ENCODE measurements at regions not wholly inside any gene's neighbourhood (a gene's known extent, or its start where the extent isn't known, plus 50 kb on each side); places are given as distances from the start of the nearest gene placed in this dataset.

DNA sequence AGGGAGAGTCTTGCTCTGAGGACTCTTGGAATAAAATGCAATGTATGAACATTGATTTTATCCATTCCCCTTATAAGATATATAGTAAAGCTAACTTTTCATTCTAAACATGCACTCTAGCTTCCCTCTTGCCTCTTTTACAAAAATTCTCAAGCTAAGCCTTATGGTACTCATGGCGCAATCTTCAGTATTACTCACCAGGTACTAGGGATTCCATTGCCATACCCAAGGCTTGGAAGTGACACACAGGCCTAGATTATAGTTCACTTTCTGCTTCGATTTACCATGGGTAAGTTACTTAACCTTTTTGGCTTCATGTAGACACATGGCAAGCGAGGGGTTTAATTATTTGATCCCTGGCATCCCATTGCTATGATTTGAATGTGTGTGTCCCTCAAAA lies 331.5 kb downstream of the LRIG3 start:
- H3K36me3 ChIP-seq (replicated peaks; ENCODE audit: control insufficient read depth, insufficient read depth, low read length) = no peaks in the 10 kb centered on the region
- no peak for DNase-seq
- no peaks in the 10 kb centered on the region for H3K27me3 ChIP-seq (ENCODE audit: control insufficient read depth, insufficient read depth, low read length)
- no peak overlapping the region for H3K4me3 ChIP-seq (ENCODE audit: insufficient read depth, low read depth, low read length)

DNA sequence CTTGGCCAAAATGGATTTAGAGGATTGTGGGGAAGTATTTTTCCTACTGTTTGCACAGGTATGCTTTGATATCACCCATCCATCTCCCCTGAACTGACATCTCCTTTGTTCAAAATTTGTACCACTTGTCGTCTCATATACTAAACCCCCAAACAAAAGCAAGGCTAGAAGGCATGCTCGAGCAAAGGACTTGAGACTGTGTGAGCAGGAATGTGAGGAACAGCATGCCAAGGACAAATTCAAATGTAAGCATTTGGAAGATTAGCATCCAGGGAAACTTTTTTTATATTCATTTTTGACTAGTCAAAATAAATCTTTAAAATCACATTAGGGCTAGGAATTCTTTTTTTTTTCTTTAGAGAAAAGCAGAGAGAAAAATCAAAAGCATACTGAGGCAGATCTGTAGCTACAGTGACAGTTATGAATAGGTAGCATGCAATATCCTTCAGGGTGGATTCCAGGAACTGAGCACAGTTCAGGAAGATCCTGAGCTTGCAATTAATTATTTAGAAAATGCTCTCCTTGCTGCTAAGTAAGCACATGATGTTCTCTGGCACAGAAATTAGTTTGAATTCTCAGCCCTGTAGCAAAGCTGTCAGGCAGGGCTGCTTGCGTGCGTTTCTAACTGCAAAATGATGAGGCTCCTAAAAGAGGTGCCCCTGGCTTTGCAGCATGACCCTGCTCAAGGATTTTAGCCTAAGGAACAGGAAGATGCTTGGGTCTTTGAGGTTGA lies 327.7 kb downstream of the LRIG3 start:
- no peak overlapping the region for H3K4me3 ChIP-seq (ENCODE audit: insufficient read depth, low read depth, low read length)
- DNase-seq = no peak
- no peaks in the 10 kb centered on the region for H3K36me3 ChIP-seq (replicated peaks; ENCODE audit: control insufficient read depth, insufficient read depth, low read length)
- H3K27me3 ChIP-seq (ENCODE audit: control insufficient read depth, insufficient read depth, low read length) = no peaks in the 10 kb centered on the region

DNA sequence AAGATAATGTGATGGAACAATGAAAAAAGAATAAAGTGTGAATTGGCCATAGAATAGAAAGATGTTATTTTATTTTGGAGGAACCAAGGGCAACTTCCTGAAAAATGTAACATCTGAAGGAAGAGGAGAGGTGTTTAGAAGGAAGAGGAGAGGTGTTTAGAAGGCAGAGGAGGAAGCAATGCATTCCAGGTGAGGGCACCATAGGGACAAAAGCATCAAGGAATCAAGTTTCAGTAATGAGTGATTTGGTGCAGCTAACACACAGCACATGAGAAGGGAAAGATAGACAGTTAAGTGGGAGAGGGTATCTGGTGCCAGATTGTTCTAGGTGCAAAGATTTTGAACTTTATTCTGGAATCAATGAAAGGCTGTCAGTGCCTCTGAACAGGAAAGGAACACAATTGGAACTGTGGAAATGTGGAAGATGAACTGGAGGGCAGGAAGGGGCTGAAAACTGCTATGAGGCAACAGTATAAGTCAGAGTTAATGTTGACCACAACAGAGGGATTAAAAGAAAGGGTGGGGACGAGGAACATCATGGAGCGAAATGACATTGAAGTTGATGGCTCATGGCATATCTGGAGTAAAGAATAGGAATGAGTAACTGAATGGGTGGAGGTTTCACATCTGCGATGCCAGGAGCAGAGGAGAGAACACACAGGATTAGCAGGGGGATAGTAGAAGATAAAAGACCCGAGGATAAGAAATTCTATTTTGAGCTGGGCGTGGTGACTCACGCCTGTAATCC lies 326.6 kb downstream of the LRIG3 start:
- H3K4me3 ChIP-seq (ENCODE audit: insufficient read depth, low read depth, low read length) = no peak overlapping the region
- no peaks in the 10 kb centered on the region for H3K36me3 ChIP-seq (replicated peaks; ENCODE audit: control insufficient read depth, insufficient read depth, low read length)
- DNase-seq = no peak
- H3K27me3 ChIP-seq (ENCODE audit: control insufficient read depth, insufficient read depth, low read length) = no peaks in the 10 kb centered on the region

GRCh38 chr12:58596381-58596780 lies 323.9 kb downstream of the LRIG3 start:
- no peaks in the 10 kb centered on the region for H3K36me3 ChIP-seq (replicated peaks; ENCODE audit: control insufficient read depth, insufficient read depth, low read length)
- DNase-seq = no peak
- H3K4me3 ChIP-seq (ENCODE audit: insufficient read depth, low read depth, low read length) = no peak overlapping the region

DNA sequence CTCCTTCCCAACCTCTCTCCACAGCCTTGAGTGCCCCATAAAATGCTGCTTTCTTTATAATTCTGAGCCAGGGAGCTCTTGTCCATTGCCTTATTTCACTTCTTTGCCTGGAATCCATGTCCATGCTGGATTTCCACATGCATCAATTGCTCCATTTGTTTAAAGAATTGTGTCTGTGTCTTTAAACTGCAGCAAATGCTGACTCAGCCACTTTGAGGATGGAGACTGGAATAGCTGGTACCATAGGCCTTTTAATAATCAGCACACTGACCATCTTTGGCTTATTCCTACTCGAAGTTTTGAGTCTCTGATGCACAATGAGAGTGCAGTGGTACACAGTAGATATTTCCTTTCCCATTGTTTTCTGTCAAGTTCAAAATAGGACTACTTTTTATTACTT lies 318.8 kb downstream of the LRIG3 start:
- no peaks in the 10 kb centered on the region for H3K36me3 ChIP-seq (replicated peaks; ENCODE audit: control insufficient read depth, insufficient read depth, low read length)
- DNase-seq = no peak
- no peak overlapping the region for H3K4me3 ChIP-seq (ENCODE audit: insufficient read depth, low read depth, low read length)
- no peaks in the 10 kb centered on the region for H3K27me3 ChIP-seq (ENCODE audit: control insufficient read depth, insufficient read depth, low read length)

More at GRCh38 chr12:58596381-58596780, 323.9 kb downstream of the LRIG3 start:
- H3K27me3 ChIP-seq (ENCODE audit: control insufficient read depth, insufficient read depth, low read length) = no peaks in the 10 kb centered on the region

DNA sequence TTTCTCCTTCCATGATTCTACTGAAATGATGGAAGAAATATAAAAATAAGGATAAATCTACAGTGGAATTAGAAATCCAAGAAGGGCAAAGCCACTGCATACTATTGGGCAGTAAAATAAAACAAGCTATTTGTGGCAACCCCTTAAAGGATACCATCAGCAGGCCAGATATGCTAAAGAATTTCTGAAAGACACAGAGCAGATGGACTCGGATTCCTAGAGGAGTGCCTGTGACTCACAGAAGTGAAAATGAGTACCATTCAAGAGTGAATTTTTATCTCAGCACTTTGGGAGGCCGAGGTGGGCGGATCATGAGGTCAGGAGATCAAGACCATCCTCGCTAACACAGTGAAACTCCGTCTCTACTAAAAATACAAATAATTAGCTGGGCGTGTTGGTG lies 318.1 kb downstream of the LRIG3 start:
- Histone ChIP-seq H3K27me3 (ENCODE audit: control insufficient read depth, insufficient read depth, low read length) (no peaks in the 10 kb centered on the region), H3K36me3 (replicated peaks; ENCODE audit: control insufficient read depth, insufficient read depth, low read length) (no peaks in the 10 kb centered on the region), H3K4me3 (ENCODE audit: insufficient read depth, low read depth, low read length) (no peak overlapping the region)
- no peak for DNase-seq

DNA sequence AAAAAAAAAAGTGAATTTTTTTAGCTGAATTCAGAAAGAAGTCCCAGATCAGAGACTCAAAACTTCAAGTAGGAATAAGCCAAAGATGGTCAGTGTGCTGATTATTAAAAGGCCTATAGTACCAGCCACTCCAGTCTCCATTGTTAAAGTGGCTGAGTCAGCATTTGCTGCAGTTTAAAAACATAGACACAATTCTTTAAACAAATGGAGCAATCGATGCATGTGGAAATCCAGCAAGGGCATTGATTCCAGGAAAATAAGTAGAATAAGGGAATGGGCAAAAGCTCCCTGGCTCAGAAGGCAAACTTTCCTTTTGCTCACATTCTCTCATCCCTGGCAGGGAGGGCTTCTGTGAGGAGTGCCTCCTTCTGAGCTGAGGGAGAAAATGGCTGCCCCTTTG lies 317.6 kb downstream of the LRIG3 start:
- no peak overlapping the region for H3K4me3 ChIP-seq (ENCODE audit: insufficient read depth, low read depth, low read length)
- no peak for DNase-seq
- no peaks in the 10 kb centered on the region for H3K36me3 ChIP-seq (replicated peaks; ENCODE audit: control insufficient read depth, insufficient read depth, low read length)
- H3K27me3 ChIP-seq (ENCODE audit: control insufficient read depth, insufficient read depth, low read length) = no peaks in the 10 kb centered on the region

GRCh38 chr12:58607805-58608204 lies 312.5 kb downstream of the LRIG3 start:
- no peak for DNase-seq
- H3K27me3 ChIP-seq (ENCODE audit: control insufficient read depth, insufficient read depth, low read length) = no peaks in the 10 kb centered on the region
- H3K36me3 ChIP-seq (replicated peaks; ENCODE audit: control insufficient read depth, insufficient read depth, low read length) = no peaks in the 10 kb centered on the region
- H3K4me3 ChIP-seq (ENCODE audit: insufficient read depth, low read depth, low read length) = no peak overlapping the region

GRCh38 chr12:58608711-58609110 lies 311.6 kb downstream of the LRIG3 start:
- no peak for DNase-seq
- Histone ChIP-seq H3K27me3 (ENCODE audit: control insufficient read depth, insufficient read depth, low read length) (no peaks in the 10 kb centered on the region), H3K4me3 (ENCODE audit: insufficient read depth, low read depth, low read length) (no peak overlapping the region), H3K36me3 (replicated peaks; ENCODE audit: control insufficient read depth, insufficient read depth, low read length) (no peaks in the 10 kb centered on the region)

DNA sequence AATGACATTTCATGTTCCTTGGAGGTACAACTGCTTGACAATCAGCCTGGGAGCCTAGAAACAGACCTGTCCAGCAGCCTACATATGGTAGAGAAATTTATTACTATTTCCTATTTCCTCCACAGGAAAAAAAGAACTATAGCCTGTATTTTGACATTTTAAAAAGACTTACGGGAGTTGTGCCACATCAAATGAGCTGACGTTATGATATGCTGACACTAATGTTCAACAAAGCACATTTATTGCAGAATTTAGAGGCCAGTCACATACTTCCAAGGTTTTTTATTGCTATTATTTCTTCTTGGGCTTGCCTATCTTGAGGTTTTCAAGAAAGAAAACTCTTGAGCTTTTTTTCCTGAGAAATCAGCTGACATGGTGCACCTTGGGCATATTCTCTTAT lies 305.3 kb downstream of the LRIG3 start:
- Histone ChIP-seq H3K36me3 (replicated peaks; ENCODE audit: control insufficient read depth, insufficient read depth, low read length) (no peaks in the 10 kb centered on the region), H3K4me3 (ENCODE audit: insufficient read depth, low read depth, low read length) (no peak overlapping the region), H3K27me3 (ENCODE audit: control insufficient read depth, insufficient read depth, low read length) (no peaks in the 10 kb centered on the region)
- no peak for DNase-seq

- no peak for DNase-seq
- H3K36me3 ChIP-seq (replicated peaks; ENCODE audit: control insufficient read depth, insufficient read depth, low read length) = no peaks in the 10 kb centered on the region
- no peaks in the 10 kb centered on the region for H3K27me3 ChIP-seq (ENCODE audit: control insufficient read depth, insufficient read depth, low read length)
- H3K4me3 ChIP-seq (ENCODE audit: insufficient read depth, low read depth, low read length) = no peak overlapping the region
Observed at GRCh38 chr12:58615576-58615975, 304.7 kb downstream of the LRIG3 start.

- Histone ChIP-seq H3K27me3 (ENCODE audit: control insufficient read depth, insufficient read depth, low read length) (no peaks in the 10 kb centered on the region), H3K4me3 (ENCODE audit: insufficient read depth, low read depth, low read length) (no peak overlapping the region), H3K36me3 (replicated peaks; ENCODE audit: control insufficient read depth, insufficient read depth, low read length) (no peaks in the 10 kb centered on the region)
- DNase-seq = no peak
Observed at GRCh38 chr12:58616618-58617017, 303.7 kb downstream of the LRIG3 start.

DNA sequence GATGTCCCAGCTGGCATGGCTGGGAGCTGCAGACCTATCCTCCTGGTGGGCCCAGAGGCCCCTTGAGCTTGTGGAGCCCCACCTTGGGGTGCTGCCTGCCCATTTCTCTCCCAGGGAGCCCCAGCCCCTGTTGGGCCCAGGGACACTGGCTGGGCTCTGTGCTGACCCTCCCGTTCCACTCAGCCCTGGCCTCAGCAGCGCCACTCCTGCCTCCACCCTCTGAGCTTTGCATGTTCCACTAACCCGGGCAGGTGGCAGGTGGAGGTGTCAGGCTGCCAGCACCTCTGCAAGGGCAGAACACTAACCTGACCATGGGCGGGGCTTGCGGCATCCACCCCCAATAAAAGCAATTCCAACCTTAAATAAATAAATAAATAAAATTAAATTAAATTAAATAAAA lies 299.2 kb downstream of the LRIG3 start:
- Histone ChIP-seq H3K36me3 (replicated peaks; ENCODE audit: control insufficient read depth, insufficient read depth, low read length) (no peaks in the 10 kb centered on the region), H3K27me3 (ENCODE audit: control insufficient read depth, insufficient read depth, low read length) (no peaks in the 10 kb centered on the region), H3K4me3 (ENCODE audit: insufficient read depth, low read depth, low read length) (no peak overlapping the region)
- no peak for DNase-seq

DNA sequence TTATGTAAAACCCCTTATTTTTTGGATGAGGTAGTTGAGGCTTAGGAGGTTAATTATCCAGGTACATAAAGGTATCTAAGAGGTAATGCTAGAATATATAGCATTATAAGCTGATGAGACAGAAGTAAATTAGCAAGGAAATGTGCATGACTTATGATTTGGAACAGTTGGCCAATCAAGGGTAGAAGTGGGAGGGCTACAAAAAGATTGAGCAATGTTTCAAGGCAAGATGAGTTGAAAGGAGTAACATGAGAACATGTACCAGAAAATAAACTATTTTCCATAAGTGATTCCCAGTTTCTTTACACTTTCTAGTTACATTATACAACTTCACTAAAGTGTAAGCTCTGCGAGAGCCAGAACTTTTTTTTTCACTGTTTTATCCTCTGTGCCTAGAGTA lies 290.9 kb downstream of the LRIG3 start:
- no peak overlapping the region for H3K4me3 ChIP-seq (ENCODE audit: insufficient read depth, low read depth, low read length)
- H3K36me3 ChIP-seq (replicated peaks; ENCODE audit: control insufficient read depth, insufficient read depth, low read length) = no peaks in the 10 kb centered on the region
- DNase-seq = no peak
- no peaks in the 10 kb centered on the region for H3K27me3 ChIP-seq (ENCODE audit: control insufficient read depth, insufficient read depth, low read length)

GRCh38 chr12:58633479-58633878 lies 286.8 kb downstream of the LRIG3 start:
- DNase-seq = no peak
- H3K4me3 ChIP-seq (ENCODE audit: insufficient read depth, low read depth, low read length) = no peak overlapping the region
- no peaks in the 10 kb centered on the region for H3K36me3 ChIP-seq (replicated peaks; ENCODE audit: control insufficient read depth, insufficient read depth, low read length)
- no peaks in the 10 kb centered on the region for H3K27me3 ChIP-seq (ENCODE audit: control insufficient read depth, insufficient read depth, low read length)

Measured in H7 (cell line).